Islet of Langerhans (tissue), 1 donor: ENCODE measurements at regions not wholly inside any gene's neighbourhood (a gene's known extent, or its start where the extent isn't known, plus 50 kb on each side); places are given as distances from the start of the nearest gene placed in this dataset.

ENCODE experiments used
- FAIRE-seq: peaks from one replicate; lab custom pipeline; 2011; peaks lifted over from hg19 to GRCh38; lab: Jason Lieb, UNC

DNA sequence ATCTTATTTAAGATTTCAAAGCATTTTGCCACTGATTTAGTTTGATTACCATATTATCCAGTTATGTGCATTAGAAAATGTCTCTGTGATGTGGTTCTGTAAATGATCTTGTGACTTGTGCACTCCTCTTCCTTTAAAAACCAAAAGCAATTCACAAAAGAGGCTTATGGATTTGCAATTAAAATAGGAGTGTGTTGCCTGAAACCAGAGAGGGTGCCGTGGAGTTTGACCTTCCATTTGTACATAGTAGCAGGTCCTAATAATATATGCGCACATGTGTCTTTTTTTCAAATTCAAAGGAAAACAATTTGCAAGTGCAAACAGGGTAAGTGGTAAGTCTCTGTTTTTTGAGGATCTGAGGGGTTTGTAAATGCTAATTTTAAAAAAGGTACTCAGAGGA, 470.9 kb downstream of the VRK1 start:
- no peak for FAIRE-seq

DNA sequence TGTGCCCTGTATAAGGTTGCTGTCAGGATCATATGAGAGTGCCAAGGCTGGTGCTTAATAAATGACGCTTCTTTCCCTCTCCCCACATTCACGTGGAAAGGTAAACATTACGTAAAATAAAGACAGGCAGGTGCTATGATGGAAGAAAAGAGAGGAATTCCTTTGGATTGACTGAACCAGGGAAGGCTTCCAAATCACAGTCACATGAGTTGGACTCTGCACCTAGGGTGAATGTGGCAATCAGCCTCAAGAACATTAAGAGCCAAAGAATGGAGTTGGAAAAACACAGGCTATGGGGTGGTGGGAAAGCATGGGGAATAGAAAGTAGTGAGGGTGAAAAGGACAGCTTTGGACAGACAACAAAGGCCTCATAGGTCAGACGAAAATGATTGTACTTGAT, 473.1 kb downstream of the VRK1 start:
- no peak for FAIRE-seq

DNA sequence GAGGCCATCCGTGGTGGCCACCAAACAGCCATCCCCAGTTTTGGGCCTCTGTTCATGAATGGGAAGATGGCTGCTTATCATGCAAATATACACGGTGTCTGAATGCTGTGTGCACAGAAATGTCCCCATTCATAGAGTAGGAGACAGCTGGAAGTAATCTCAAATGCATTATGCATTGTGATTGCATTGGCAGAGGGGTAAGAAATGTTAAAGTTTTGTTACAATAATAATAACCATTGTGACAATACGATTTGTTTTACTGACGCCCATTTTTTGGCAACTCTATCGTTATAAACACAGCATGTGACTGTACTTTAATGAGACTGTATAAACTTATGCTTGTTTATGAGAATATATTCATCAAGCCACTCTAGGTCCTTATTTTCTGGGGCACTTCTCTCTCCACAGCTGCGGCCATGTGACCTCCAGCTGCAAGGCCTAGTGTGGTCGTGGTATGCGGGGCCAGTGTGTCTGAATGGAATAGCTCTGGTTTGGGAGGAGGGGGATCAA, 474.3 kb downstream of the VRK1 start:
- no peak for FAIRE-seq

DNA sequence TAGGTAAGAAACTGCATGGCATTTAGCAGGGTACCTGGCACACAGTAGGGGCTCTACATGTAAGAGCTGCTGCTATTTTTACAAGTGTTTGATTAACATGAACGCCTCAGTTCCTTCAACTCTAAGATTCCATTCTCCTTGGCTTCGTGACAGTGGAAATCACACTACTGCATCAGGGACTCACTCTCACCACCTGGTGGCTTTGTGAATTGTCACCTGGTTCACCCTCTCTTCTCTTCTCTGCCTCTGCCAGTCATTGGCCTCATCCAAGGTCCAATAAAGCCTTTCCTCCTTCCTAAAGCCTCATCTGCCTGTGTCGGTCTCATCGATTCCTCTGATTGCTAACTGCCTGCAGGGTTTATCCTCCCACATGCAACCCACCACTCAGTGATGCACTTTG, 476.4 kb downstream of the VRK1 start:
- no peak for FAIRE-seq

DNA sequence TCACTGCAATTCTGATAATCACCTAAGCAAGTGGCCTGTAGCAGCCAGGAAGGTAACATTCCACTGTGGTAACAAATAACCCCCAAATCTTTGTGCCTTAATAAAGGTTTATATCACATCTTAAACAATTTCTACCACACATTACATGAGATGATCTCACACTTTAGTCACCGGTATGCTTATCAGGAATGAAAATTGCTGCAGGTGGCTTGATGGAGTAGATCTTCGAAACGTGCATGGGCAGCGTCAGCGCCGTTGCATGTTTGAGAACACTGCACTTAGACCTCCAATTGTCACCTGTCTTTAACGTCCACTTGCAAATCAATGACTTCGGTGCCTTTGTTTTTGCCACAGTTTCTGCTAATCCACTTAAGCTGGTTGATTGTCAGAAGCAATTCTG, 477.4 kb downstream of the VRK1 start:
- no peak for FAIRE-seq

DNA sequence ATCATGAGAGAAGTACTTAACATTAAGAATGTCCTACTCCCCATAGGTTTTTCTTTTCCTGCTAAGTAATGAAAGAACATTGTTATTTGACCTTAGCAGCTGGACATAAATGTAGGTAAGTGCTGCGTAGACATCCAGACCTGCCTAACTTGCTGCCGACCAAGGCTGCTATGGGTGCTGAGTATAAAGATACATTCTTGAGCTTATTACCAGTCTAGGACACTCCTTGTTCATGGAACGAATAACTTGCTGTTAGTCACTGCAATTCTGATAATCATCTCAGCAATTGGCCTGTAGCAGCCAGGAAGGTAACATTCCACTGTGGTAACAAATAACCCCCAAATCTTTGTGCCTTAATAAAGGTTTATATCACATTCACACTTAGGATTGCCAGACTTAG, 478.1 kb downstream of the VRK1 start:
- no peak for FAIRE-seq

DNA sequence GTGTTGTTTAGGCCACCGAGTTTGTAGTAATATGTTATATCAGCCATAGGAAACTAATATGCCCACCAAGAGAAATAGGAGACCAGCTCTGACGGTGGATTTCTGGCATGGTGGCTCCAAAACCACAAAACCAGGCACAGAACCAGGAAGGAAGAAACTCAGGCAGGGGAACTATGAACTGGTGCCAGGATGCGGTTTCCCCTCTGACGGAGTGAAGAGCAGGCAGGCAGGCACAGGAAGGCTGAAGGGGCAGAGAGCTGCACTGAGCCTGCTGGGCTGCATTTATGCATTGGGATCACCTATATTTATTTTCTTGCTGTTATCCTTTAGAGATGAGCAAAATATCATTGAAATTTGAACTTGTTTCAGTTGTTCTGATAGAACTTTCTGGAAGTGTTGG, 479.4 kb downstream of the VRK1 start:
- no peak for FAIRE-seq

DNA sequence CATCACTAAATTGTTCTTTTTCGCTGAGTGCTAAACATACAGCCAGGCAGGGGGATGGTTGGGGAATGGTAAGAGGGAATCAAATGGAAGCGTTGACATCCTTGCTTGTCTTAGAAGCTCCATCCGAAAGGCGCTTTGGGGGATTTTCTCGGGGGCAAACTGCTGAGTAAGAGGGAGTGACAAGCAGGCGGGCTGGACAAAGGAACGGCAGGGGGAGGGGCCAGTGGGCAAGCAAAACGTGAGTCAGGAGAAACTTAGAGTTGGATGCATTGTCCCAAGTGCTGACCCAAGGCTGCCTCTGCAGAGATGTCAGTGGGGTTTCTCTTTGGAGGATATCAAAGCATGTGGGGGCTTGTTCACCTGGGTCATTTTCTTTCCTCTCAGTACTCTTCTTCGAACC, 480.5 kb downstream of the VRK1 start:
- no peak for FAIRE-seq

DNA sequence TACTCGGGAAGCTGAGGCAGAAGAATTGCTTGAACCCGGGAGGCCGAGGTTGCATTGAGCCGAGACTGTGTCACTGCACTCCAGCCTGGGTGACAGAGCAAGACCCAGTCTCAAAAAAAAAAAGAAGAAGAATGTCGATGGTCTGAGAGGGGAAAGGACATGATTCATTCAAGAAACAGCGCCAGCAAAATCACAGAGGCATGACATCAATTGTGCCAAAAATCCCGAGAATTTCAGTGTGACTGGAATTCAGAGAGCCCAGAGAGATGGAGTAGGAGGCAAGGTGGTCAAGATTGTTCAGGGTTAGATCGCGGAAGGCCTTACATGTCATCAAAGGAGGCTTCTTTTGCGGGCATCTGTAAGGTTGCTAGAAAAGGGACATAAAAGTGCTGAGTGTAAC, 483.3 kb downstream of the VRK1 start:
- no peak for FAIRE-seq

DNA sequence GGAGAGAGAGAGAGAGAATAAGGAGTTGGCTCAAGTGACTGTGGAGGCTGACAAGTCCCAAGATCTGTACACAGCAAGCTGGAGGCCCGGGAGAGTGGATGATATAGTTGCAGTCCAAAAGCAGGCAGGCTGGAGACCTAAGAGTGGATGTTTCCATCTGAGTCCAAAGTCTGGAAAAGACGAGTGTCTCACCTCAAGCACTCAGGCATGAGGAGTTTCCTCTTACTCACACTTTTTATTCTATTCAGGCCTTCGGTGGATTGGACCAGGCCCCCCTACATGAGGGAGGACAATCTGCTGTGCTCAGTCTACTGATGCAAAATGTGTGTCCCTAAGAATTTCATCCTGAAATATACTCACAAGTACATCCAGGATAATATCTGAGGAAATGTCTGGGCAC, 484.6 kb downstream of the VRK1 start:
- no peak for FAIRE-seq

DNA sequence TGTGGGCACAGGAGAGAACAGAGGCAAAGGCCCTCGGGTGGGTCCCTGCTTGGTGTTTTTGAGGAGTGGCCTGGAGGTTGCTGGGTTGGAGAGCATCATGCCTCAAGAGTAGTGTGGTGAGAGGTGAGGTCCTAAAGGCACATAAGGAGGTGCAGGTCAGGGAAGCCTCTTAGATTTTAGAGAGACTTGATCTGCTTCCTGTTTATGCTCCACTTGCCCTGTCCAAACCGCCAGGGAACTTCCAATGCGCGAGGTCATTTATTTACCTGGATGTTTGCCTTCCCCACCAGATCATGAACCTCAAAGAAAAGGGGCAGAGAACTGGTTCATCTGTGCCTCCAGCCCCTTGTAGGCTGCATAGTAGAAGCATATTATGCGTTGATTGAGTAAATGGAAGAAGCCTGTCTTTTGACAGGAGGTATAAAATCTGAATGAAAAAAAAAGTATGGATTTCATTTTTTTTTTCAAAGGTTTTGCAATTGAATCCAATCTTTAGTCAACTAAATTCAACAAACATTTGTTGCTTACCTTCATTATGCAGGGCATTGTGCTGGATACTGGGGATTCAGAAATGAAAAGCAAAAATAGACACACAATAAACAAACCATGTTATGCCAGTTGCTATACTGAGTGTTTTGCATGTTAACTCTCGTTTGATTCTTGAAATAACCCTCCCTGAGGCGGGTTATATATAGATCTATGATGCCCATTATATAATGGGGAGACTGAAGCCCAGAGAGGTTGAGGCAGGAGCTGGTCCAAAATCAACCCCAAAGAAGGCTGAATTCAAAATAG, 485.2 kb downstream of the VRK1 start:
- no peak for FAIRE-seq

DNA sequence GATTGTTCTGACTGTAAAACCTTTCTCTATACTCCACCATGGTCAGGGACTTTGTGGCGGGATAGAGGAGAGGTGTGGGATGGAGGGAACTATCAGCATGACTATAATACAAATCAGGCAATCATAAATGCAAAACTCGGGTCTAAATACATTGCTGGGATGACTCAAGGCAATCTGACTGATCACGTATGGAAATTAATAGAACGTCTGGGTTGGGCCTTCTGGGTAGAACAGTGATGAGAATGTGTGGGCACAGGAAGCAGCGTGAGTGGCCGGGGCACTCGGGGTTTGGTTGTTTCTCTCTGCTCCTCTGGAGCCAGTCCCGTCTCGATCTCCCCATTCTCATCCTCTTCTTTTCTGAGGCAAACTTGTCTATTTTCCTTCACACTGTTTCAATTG, 485.8 kb downstream of the VRK1 start:
- FAIRE-seq: no peak

DNA sequence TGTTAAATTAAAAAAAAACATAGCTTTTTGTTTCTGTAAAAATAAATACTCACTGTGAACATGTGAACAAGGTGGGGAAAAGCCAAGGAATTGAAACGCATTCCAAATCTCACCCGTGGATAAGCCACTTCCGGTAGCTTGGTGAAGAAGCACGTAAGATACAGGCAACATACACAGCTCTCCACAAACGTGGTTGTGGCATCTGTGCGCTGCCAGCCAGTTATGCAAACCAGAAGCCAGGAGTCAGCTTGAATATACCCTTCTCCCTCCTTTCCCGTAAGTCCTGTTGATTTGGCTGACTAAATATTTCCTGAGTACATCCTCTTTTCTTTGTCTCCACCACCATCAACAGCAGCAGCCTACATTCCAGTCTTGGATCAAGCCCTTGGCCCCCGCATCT, 486.2 kb downstream of the VRK1 start:
- FAIRE-seq: no peak

DNA sequence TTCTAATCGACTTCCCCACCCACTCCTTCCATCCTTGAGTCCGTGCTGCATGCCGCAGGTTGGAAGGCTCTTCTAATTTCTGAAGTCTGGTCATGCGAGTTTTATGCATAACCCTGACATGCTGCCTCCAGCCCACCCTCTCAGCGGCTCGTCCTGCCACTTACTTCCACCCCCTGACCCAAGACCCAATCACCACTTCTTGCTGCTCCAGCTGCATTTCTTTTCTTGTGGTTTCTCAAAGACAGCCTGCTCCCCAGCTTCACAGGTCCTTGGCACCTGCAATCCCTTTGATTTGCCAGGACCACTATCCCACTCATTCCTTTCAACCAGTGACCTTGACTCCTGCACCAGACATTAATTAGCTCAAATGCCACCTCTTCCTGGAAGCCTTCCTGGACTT, 486.7 kb downstream of the VRK1 start:
- FAIRE-seq: no peak

DNA sequence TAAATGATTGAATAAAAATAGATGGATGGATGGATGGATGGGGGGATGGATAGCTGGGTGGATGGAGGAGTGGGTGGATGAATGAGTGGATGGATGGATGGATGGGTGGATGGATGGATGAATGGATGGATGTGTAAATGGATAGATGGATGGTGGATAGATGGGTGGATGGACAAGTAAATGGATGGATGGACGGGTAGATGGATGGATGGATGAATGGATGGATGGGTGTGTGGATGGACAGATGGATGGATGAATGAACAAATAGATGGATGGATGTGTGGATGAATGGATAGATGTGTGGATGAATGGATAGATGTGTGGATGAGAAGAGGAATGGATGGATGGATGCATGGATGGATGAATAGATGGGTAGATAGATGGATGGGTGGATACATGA, 490.8 kb downstream of the VRK1 start:
- no peak for FAIRE-seq

DNA sequence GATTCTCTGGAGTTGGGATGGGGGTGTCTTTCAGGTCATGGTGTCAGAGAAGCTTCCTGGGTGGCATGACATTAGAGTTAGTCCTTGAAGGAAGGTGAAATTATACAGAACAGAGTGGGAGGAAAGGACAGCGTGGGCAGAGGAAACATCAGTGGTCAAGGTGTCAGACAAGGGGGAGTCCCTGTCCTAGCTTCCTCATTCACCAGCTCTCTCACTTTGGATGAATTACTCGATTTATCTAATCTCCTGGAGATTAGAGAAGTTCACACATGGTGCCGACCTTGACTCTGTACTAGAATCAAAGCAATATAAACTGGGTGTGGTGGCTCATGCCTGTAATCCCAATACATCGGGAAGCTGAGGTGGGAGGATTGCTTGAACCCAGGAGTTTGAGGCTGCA, 492.9 kb downstream of the VRK1 start:
- FAIRE-seq: no peak

DNA sequence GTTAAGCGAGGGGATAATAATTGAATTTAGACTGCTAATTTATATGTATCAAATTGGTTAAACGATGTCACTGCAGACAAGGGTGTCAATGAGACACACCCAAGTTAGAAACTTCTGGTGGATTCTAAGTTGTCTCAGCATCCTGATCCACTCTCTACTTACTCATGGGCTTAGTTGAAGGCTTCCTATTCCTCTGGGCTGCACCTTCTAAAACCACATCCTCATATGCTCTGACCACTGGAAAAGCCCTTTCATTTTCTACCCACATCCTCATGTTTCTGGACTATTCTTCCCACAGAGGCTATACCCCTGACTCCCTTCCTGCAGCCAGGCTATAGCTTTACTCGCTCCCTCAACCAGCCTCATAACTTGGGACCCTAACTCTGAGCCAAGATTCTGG, 493.8 kb downstream of the VRK1 start:
- FAIRE-seq: no peak

DNA sequence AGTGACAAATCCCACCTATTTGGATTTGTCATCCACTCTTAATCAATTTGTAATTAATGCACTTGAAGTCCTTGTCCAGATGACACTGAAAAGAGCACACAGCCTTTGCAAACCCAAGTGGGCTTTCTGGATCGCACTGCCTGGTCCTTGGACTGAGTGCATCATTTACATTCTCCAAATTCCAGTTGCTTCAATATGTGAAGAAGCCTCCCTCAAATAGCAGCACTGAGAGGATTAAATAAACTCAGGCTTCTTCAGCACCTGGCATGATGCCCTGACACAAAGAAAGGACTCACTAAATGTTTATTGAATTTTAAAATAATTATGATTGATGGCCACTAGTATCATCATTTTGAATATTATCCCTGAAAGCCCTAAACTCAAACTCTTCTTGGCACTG, 496.5 kb downstream of the VRK1 start:
- no peak for FAIRE-seq

DNA sequence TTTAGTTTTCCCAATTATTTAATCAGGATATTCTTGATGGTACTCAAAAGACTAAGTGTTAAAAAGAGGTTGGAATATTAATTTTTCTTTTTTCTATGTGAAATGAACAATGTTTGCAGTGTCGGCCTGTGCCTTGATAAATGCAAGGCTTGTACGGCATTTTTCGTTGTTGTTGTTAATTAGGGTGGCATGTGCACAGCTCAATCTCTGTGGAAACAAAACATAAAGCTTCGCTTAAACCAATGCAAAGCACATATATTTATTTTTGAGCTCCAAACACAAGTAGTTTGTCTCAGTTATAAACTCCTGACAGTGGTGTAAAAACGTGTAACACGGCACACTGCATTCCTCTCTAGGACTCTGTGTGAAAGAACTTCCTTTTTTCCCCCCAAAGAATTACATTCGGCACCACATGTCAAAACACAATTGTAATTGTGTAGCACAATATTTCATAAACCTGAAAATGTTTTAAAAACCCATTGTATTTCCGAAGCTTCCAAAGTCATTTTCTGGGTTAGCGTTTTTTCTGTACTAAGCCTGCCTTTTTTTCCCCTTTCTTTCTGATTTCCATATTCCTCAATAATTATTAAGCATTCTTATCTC, 498.0 kb downstream of the VRK1 start:
- FAIRE-seq: no peak

DNA sequence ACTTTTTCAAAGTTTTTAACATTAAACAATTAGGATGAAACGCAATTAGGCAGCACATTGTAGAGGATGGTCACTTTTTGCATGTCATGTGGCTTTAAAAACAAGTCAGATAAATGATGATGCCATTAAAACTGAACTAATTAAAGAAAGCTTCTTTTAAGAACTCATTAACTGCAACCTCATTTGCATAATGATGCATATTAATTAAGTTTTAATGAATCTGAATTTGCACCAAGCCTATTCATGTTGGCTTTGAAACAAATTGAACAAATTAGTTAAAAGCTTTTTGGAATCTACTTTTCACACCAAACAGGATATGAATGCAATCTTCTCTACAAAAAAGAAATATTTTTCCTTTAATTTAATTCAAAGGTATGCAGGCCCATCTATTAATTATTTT, 499.0 kb downstream of the VRK1 start:
- no peak for FAIRE-seq

DNA sequence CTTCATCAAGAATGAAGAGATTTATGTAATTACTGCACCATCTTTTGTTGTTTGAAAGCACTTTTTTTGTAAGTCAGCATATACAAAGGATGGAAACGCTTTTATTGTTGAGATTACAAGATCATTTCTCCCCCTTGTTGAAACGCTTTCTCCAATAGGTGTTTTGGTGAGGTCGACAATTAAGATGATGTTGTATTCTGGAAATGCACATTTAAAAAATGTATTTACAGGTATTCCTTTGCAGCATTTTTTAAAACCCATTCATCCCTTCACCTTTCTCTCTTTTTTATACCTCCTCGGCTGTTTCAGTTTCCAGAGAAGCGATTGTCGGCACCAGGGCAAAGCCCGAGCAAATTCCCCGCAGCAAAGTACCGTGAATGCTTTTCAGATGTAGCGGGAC, 499.9 kb downstream of the VRK1 start:
- no peak for FAIRE-seq

DNA sequence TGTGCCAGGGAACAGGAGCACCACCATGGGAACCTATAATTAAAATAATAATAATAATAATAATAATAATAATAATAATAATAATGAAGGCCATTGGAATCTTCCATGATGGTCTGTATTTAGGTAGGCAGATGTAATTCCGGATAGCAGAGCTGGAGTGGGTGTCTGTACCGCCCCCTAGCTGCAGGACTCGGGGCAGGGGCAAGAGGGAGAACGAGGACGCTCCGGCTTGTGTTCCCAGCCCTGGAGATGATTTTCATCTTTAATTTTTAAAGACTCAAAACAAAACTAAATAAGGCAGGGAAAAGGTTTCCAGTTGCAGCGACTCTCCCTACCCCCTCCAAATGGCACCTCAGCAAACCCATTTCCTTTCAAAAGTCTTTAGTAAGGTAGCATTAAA, 501.1 kb downstream of the VRK1 start:
- FAIRE-seq: no peak

DNA sequence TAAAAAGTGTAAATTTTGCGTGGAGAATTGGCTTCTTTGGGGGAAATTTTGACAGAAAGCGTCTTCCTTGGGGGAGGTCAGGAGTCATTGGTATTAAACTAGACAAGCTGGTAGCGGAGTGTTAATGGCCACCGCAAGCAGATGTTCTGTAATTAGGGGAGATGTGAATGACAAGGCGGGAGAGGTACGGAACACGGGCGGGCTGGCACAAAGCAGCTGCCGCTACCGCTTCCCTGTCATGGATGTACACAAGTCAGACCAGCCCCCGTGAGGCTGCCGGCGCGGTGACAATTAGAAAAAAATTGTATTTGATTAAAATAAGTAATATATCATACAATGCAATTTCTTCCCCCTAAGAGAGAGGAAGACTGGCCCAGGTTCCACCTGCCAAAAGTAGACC, 501.6 kb downstream of the VRK1 start:
- FAIRE-seq: no peak

DNA sequence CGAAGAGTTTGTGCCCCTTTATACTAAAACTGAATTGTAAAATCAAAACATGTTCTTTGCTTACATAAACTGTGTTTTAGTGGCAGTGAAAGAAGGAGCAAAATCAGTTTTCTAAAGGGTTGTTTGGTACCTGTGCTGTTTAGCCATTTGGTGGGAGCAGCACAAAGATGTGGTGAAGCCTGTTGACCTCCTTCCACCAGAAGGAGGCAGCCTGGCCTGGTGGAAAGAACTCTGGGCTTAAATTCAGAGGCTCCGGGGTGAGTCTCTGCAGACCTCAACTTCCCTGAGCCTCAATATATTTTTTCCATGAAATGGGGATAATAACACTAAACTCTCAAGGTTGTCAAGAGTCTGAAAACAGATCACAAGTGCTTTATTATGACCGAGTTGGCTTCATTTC, 502.5 kb downstream of the VRK1 start:
- no peak for FAIRE-seq
